GM18505 (cell line): ENCODE measurements at regions not wholly inside any gene's neighbourhood (a gene's known extent, or its start where the extent isn't known, plus 50 kb on each side); places are given as distances from the start of the nearest gene placed in this dataset.
"Not testable (repeated sequence)": the region's sequence is repeated elsewhere in the genome, so short reads cannot be mapped to it uniquely, and the experiment has no call there.

Experiments
- ATAC-seq: cut with Tn5 transposase; IDR thresholded peaks from one replicate; pipeline ENCODE4 v1.9.1; 2021; ENCODE audit not compliant: unreplicated experiment
- POLR2A ChIP-seq: IDR thresholded peaks from 4 replicates; pipeline ENCODE4 v1.6.1; 2011; ENCODE audit warnings: borderline replicate concordance; ENCODE audit not compliant: insufficient read depth, insufficient read length; ENCODE audit errors: extremely low read depth

GRCh38 chrX:140292961-140293360, 211.9 kb downstream of the SOX3 start:
- TF ChIP-seq POLR2A, result no peak
- no peak for ATAC-seq

- ATAC-seq, result no peak
- TF ChIP-seq POLR2A, result no peak
Measured at GRCh38 chrX:140292188-140292587, 212.7 kb downstream of the SOX3 start.

- TF ChIP-seq POLR2A, result no peak
- no peak for ATAC-seq
Measured at GRCh38 chrX:140274811-140275525, 229.9 kb downstream of the SOX3 start.

GRCh38 chrX:140273921-140274320, 230.9 kb downstream of the SOX3 start:
- no peak for ATAC-seq
- TF ChIP-seq POLR2A, result no peak

- TF ChIP-seq POLR2A, result no peak
- ATAC-seq, result no peak
Measured at GRCh38 chrX:140250391-140250790, 254.5 kb downstream of the SOX3 start.

- no peak for ATAC-seq
- TF ChIP-seq POLR2A, result no peak
Measured at GRCh38 chrX:140249088-140249487, 255.8 kb downstream of the SOX3 start.

GRCh38 chrX:140229191-140229590, 263.9 kb upstream of the CXorf66 start:
- TF ChIP-seq POLR2A, result no peak
- no peak for ATAC-seq

- not testable (repeated sequence) for ATAC-seq
Measured at GRCh38 chrX:140226037-140226436, 260.7 kb upstream of the CXorf66 start.

- not testable (repeated sequence) for ATAC-seq
Measured at GRCh38 chrX:140215894-140216293, 250.6 kb upstream of the CXorf66 start.

GRCh38 chrX:140214518-140214917, 249.2 kb upstream of the CXorf66 start:
- ATAC-seq, result not testable (repeated sequence)

- TF ChIP-seq POLR2A, result no peak
- ATAC-seq, result no peak
Measured at GRCh38 chrX:140206657-140207056, 241.3 kb upstream of the CXorf66 start.

GRCh38 chrX:140190441-140191108, 225.3 kb upstream of the CXorf66 start:
- no peak for ATAC-seq
- no peak for TF ChIP-seq POLR2A

- ATAC-seq, result no peak
- no peak for TF ChIP-seq POLR2A
Measured at GRCh38 chrX:140180585-140180984, 215.3 kb upstream of the CXorf66 start.

GRCh38 chrX:140177821-140178220, 212.5 kb upstream of the CXorf66 start:
- no peak for TF ChIP-seq POLR2A

GRCh38 chrX:140172401-140172800, 207.1 kb upstream of the CXorf66 start:
- TF ChIP-seq POLR2A, result no peak
- ATAC-seq, result no peak

More at GRCh38 chrX:140177821-140178220, 212.5 kb upstream of the CXorf66 start:
- no peak for ATAC-seq
